Stimulated activated naive B cell treated with anti-CD40 and anti-IgM and Interleukin-4, amounts not matched to agents 10 μg/mL and 1 μg/mL and 100 μg/mL, for 72 hours (primary cell): ENCODE measurements at regions not wholly inside any gene's neighbourhood (a gene's known extent, or its start where the extent isn't known, plus 50 kb on each side); places are given as distances from the start of the nearest gene placed in this dataset.

Experiments used
- ATAC-seq, 2 donors: fragments of 150-1000 bp; cut with Tn5 transposase; replicated peaks; 2 replicates each; pipeline ENCODE4 v1.10.0; 2021; ENCODE audit warnings: moderate library complexity in 1 of 2
- DNase-seq: peaks from one replicate; pipeline ENCODE4 v3.0.0; 2021
- H3K27ac Mint-ChIP-seq: one replicate; pipeline ENCODE4 v1.8.0; 2022; ENCODE audit warnings: mild to moderate bottlenecking, mixed read lengths
- H3K27me3 Mint-ChIP-seq, 2 donors: one replicate each; pipeline ENCODE4 v1.8.0; 2022; ENCODE audit warnings: mixed read lengths in 2 of 2
- H3K36me3 Mint-ChIP-seq, 2 donors: one replicate each; pipeline ENCODE4 v1.8.0; 2022; ENCODE audit warnings: mixed read lengths in 2 of 2, mild to moderate bottlenecking in 1 of 2
- H3K4me1 Mint-ChIP-seq, 2 donors: one replicate each; pipeline ENCODE4 v1.8.0; 2022; ENCODE audit warnings: mixed read lengths in 2 of 2, mild to moderate bottlenecking in 1 of 2
- H3K4me3 Mint-ChIP-seq, 2 donors: one replicate each; pipeline ENCODE4 v1.8.0; 2022; ENCODE audit warnings: mild to moderate bottlenecking in 2 of 2, mixed read lengths in 2 of 2, moderate library complexity in 1 of 2
- H3K9me3 Mint-ChIP-seq, 2 donors: one replicate each; pipeline ENCODE4 v1.8.0; 2022; ENCODE audit warnings: mixed read lengths in 2 of 2, mild to moderate bottlenecking in 1 of 2

- peaks cover 15% of the 10 kb centered on the region in 2 donors for H3K9me3 Mint-ChIP-seq
- peaks cover 5 to 14% of the 10 kb centered on the region in 2 donors for H3K36me3 Mint-ChIP-seq
- no peak overlapping the region for H3K4me3 Mint-ChIP-seq
- peaks cover 14 to 16% of the 10 kb centered on the region in 2 donors for H3K4me1 Mint-ChIP-seq
- DNase-seq (no peak), ATAC-seq (no peak)
- H3K27me3 Mint-ChIP-seq: no peaks in the 10 kb centered on the region
- H3K27ac Mint-ChIP-seq: no peak overlapping the region
These were observed 539.3 kb downstream of the ZNF608 start for GRCh38 chr5:124207118-124207517.

- peaks cover 5 to 14% of the 10 kb centered on the region in 2 donors for H3K36me3 Mint-ChIP-seq
- H3K4me1 Mint-ChIP-seq: peaks cover 14 to 16% of the 10 kb centered on the region in 2 donors
- no peak overlapping the region for H3K27ac Mint-ChIP-seq
- no peak overlapping the region for H3K4me3 Mint-ChIP-seq
- peaks cover 15% of the 10 kb centered on the region in 2 donors for H3K9me3 Mint-ChIP-seq
- DNase-seq (no peak), ATAC-seq (no peak)
- no peaks in the 10 kb centered on the region for H3K27me3 Mint-ChIP-seq
These were observed 539.9 kb downstream of the ZNF608 start for GRCh38 chr5:124206540-124206939.

- Mint-ChIP-seq H3K9me3 (peaks cover 15% of the 10 kb centered on the region in 2 donors), H3K36me3 (peaks cover 5 to 14% of the 10 kb centered on the region in 2 donors), H3K4me3 (no peak overlapping the region), H3K4me1 (no peaks in the 10 kb centered on the region), H3K27ac (no peak overlapping the region), H3K27me3 (peaks cover 0 to 7% of the 10 kb centered on the region in 2 donors)
- no peak for ATAC-seq
- no peak for DNase-seq
These were observed 543.1 kb downstream of the ZNF608 start for GRCh38 chr5:124203303-124203702.

GRCh38 chr5:124200381-124200780, 546.1 kb downstream of the ZNF608 start:
- H3K4me1 Mint-ChIP-seq: no peaks in the 10 kb centered on the region
- ATAC-seq (no peak), DNase-seq (no peak)
- peaks cover 0 to 7% of the 10 kb centered on the region in 2 donors for H3K27me3 Mint-ChIP-seq
- H3K9me3 Mint-ChIP-seq: peaks cover 15% of the 10 kb centered on the region in 2 donors
- H3K4me3 Mint-ChIP-seq: no peak overlapping the region
- H3K27ac Mint-ChIP-seq: no peak overlapping the region
- peaks cover 5 to 14% of the 10 kb centered on the region in 2 donors for H3K36me3 Mint-ChIP-seq

- H3K4me1 Mint-ChIP-seq: no peaks in the 10 kb centered on the region
- H3K36me3 Mint-ChIP-seq: peaks cover 5 to 14% of the 10 kb centered on the region in 2 donors
- ATAC-seq (no peak), DNase-seq (no peak)
- H3K4me3 Mint-ChIP-seq: no peak overlapping the region
- no peak overlapping the region for H3K27ac Mint-ChIP-seq
- H3K27me3 Mint-ChIP-seq: peaks cover 0 to 7% of the 10 kb centered on the region in 2 donors
- H3K9me3 Mint-ChIP-seq: peaks cover 15% of the 10 kb centered on the region in 2 donors
These were observed 546.5 kb downstream of the ZNF608 start for GRCh38 chr5:124199893-124200292.

- Mint-ChIP-seq H3K36me3 (no peaks in the 10 kb centered on the region), H3K4me3 (no peak overlapping the region)
- no peak for ATAC-seq
These were observed 551.0 kb downstream of the ZNF608 start for GRCh38 chr5:124195411-124195810.

GRCh38 chr5:124194282-124194681, 552.2 kb downstream of the ZNF608 start:
- DNase-seq (no peak), ATAC-seq (no peak)
- no peaks in the 10 kb centered on the region for H3K4me1 Mint-ChIP-seq
- H3K36me3 Mint-ChIP-seq: no peaks in the 10 kb centered on the region
- H3K9me3 Mint-ChIP-seq: peaks cover 0 to 1% of the 10 kb centered on the region in 2 donors
- H3K4me3 Mint-ChIP-seq: no peak overlapping the region
- H3K27me3 Mint-ChIP-seq: peaks cover 0 to 3% of the 10 kb centered on the region in 2 donors
- H3K27ac Mint-ChIP-seq: no peak overlapping the region

More at GRCh38 chr5:124195411-124195810, 551.0 kb downstream of the ZNF608 start:
- Mint-ChIP-seq H3K9me3 (peaks cover 0 to 1% of the 10 kb centered on the region in 2 donors), H3K4me1 (no peaks in the 10 kb centered on the region), H3K27me3 (peaks cover 0 to 3% of the 10 kb centered on the region in 2 donors), H3K27ac (no peak overlapping the region)
- no peak for DNase-seq

- no peak for DNase-seq
These were observed 553.1 kb downstream of the ZNF608 start for GRCh38 chr5:124193371-124193789.

GRCh38 chr5:124192716-124193115, 553.7 kb downstream of the ZNF608 start:
- Mint-ChIP-seq H3K27me3 (no peaks in the 10 kb centered on the region), H3K9me3 (no peaks in the 10 kb centered on the region), H3K36me3 (no peaks in the 10 kb centered on the region), H3K4me3 (no peak overlapping the region), H3K4me1 (no peaks in the 10 kb centered on the region), H3K27ac (no peak overlapping the region)
- ATAC-seq (no peak), DNase-seq (no peak)

More at GRCh38 chr5:124193371-124193789, 553.1 kb downstream of the ZNF608 start:
- no peaks in the 10 kb centered on the region for H3K36me3 Mint-ChIP-seq
- no peak overlapping the region for H3K4me3 Mint-ChIP-seq
- no peaks in the 10 kb centered on the region for H3K9me3 Mint-ChIP-seq
- H3K27me3 Mint-ChIP-seq: no peaks in the 10 kb centered on the region
- H3K27ac Mint-ChIP-seq: no peak overlapping the region
- H3K4me1 Mint-ChIP-seq: no peaks in the 10 kb centered on the region
- no peak for ATAC-seq

GRCh38 chr5:124185716-124186115, 560.7 kb downstream of the ZNF608 start:
- Mint-ChIP-seq H3K27me3 (no peaks in the 10 kb centered on the region), H3K4me3 (no peak overlapping the region), H3K4me1 (peaks cover 4 to 7% of the 10 kb centered on the region in 2 donors), H3K27ac (no peak overlapping the region), H3K36me3 (no peaks in the 10 kb centered on the region), H3K9me3 (no peaks in the 10 kb centered on the region)
- no peak for DNase-seq
- no peak for ATAC-seq

GRCh38 chr5:124182133-124182532, 564.3 kb downstream of the ZNF608 start:
- DNase-seq (no peak), ATAC-seq (no peak)
- Mint-ChIP-seq H3K4me3 (no peak overlapping the region), H3K9me3 (peaks cover 2 to 3% of the 10 kb centered on the region in 2 donors), H3K36me3 (no peaks in the 10 kb centered on the region), H3K27ac (peak overlapping the region; percentile 11), H3K27me3 (no peaks in the 10 kb centered on the region), H3K4me1 (peaks cover 4 to 7% of the 10 kb centered on the region in 2 donors)

GRCh38 chr5:124180875-124181461, 565.5 kb downstream of the ZNF608 start:
- Mint-ChIP-seq H3K4me1 (peaks cover 4 to 12% of the 10 kb centered on the region in 2 donors), H3K9me3 (peaks cover 2 to 3% of the 10 kb centered on the region in 2 donors), H3K27me3 (no peaks in the 10 kb centered on the region), H3K4me3 (no peak overlapping the region), H3K27ac (no peak overlapping the region), H3K36me3 (no peaks in the 10 kb centered on the region)
- ATAC-seq (no peak), DNase-seq (no peak)

GRCh38 chr5:124180299-124180874, 566.1 kb downstream of the ZNF608 start:
- ATAC-seq (no peak), DNase-seq (no peak)
- Mint-ChIP-seq H3K4me3 (no peak overlapping the region), H3K27me3 (no peaks in the 10 kb centered on the region), H3K9me3 (peaks cover 2 to 3% of the 10 kb centered on the region in 2 donors), H3K4me1 (peaks cover 4 to 12% of the 10 kb centered on the region in 2 donors), H3K36me3 (no peaks in the 10 kb centered on the region), H3K27ac (no peak overlapping the region)

GRCh38 chr5:124179819-124180218, 566.6 kb downstream of the ZNF608 start:
- ATAC-seq (no peak), DNase-seq (no peak)
- Mint-ChIP-seq H3K4me1 (peaks cover 4 to 12% of the 10 kb centered on the region in 2 donors), H3K27me3 (no peaks in the 10 kb centered on the region), H3K9me3 (peaks cover 2 to 3% of the 10 kb centered on the region in 2 donors), H3K27ac (no peak overlapping the region), H3K4me3 (no peak overlapping the region), H3K36me3 (no peaks in the 10 kb centered on the region)

GRCh38 chr5:124178050-124178449, 568.4 kb downstream of the ZNF608 start:
- Mint-ChIP-seq H3K36me3 (no peaks in the 10 kb centered on the region), H3K27ac (no peak overlapping the region), H3K27me3 (no peaks in the 10 kb centered on the region), H3K4me1 (peaks cover 4 to 12% of the 10 kb centered on the region in 2 donors), H3K4me3 (no peak overlapping the region), H3K9me3 (peaks cover 5 to 8% of the 10 kb centered on the region in 2 donors)
- ATAC-seq (no peak), DNase-seq (no peak)
